Mesenchymal stem cell (in vitro differentiated cells and primary cell): ENCODE measurements at regions not wholly inside any gene's neighbourhood (a gene's known extent, or its start where the extent isn't known, plus 50 kb on each side); places are given as distances from the start of the nearest gene placed in this dataset.

Experiments
- DNase-seq: peaks from one replicate; pipeline ENCODE4 v3.0.0-alpha.2; 2013
- H2AFZ ChIP-seq: one replicate; pipeline ENCODE4 v1.6.1; 2013; ENCODE audit warnings: low read depth, mild to moderate bottlenecking, control low read depth, inconsistent platforms, low read length, moderate library complexity
- H2AK5ac ChIP-seq: 2 replicates; pipeline ENCODE4 v1.6.1; 2013; ENCODE audit warnings: low read length, moderate library complexity, mild to moderate bottlenecking, inconsistent platforms; ENCODE audit not compliant: severe bottlenecking
- H2BK120ac ChIP-seq: one replicate; pipeline ENCODE4 v1.6.1; 2013; ENCODE audit warnings: low read depth, mild to moderate bottlenecking, inconsistent platforms, low read length, moderate library complexity
- H2BK12ac ChIP-seq, 2 experiments: one replicate each; pipeline ENCODE4 v1.6.1; 2013; ENCODE audit warnings: inconsistent platforms in 2 of 2, low read length in 2 of 2, mild to moderate bottlenecking in 2 of 2, moderate library complexity in 2 of 2, control low read depth in 1 of 2
- H2BK15ac ChIP-seq: one replicate; pipeline ENCODE4 v1.6.1; 2013; ENCODE audit warnings: mild to moderate bottlenecking, low read depth, inconsistent platforms; ENCODE audit not compliant: poor library complexity, severe bottlenecking
- H2BK5ac ChIP-seq: 2 replicates; pipeline ENCODE4 v1.6.1; 2013; ENCODE audit warnings: low read depth, mild to moderate bottlenecking, low read length, control low read depth, inconsistent platforms; ENCODE audit not compliant: poor library complexity, severe bottlenecking
- H3K14ac ChIP-seq, 2 experiments: one replicate each; pipeline ENCODE4 v1.6.1; 2013; ENCODE audit warnings: inconsistent platforms in 2 of 2, low read length in 2 of 2, control low read depth in 1 of 2, mild to moderate bottlenecking in 1 of 2, moderate library complexity in 1 of 2
- H3K18ac ChIP-seq, 2 experiments: one replicate each; pipeline ENCODE4 v1.6.1; 2013; ENCODE audit warnings: inconsistent platforms in 2 of 2, low read length in 2 of 2, control low read depth in 1 of 2, low read depth in 1 of 2, mild to moderate bottlenecking in 1 of 2
- H3K23ac ChIP-seq, 2 experiments: one replicate each; pipeline ENCODE4 v1.6.1; 2013; ENCODE audit warnings: inconsistent platforms in 2 of 2, low read length in 2 of 2, mild to moderate bottlenecking in 2 of 2, moderate library complexity in 2 of 2, control low read depth in 1 of 2
- H3K27ac ChIP-seq: 2 replicates; pipeline ENCODE4 v1.5.1; 2013; ENCODE audit warnings: mild to moderate bottlenecking, moderate library complexity, low read length, control low read depth, inconsistent platforms; ENCODE audit not compliant: poor library complexity, severe bottlenecking
- H3K27me3 ChIP-seq, 2 experiments: 2 replicates each; pipeline versions ENCODE4 v1.6.1 to v1.7.0; 2013; ENCODE audit warnings: low read length in 2 of 2, mild to moderate bottlenecking in 2 of 2, moderate library complexity in 2 of 2, control low read depth in 1 of 2, inconsistent platforms in 1 of 2; ENCODE audit not compliant: control insufficient read depth in 1 of 2, insufficient read depth in 1 of 2
- H3K36me3 ChIP-seq, 2 experiments: 2 replicates each; pipeline versions ENCODE4 v1.6.1 to v1.7.0; 2013; ENCODE audit warnings: low read length in 2 of 2, control low read depth in 1 of 2, inconsistent platforms in 1 of 2, low read depth in 1 of 2, mild to moderate bottlenecking in 1 of 2; ENCODE audit not compliant: insufficient read depth in 2 of 2, control insufficient read depth in 1 of 2
- H3K4ac ChIP-seq, 2 experiments: one replicate each; pipeline ENCODE4 v1.6.1; 2013; ENCODE audit warnings: inconsistent platforms in 2 of 2, low read length in 2 of 2, mild to moderate bottlenecking in 2 of 2, moderate library complexity in 2 of 2, control low read depth in 1 of 2, low read depth in 1 of 2
- H3K4me1 ChIP-seq: 2 replicates; pipeline ENCODE4 v1.6.1; 2013; ENCODE audit warnings: low read depth, low read length, control low read depth; ENCODE audit not compliant: control insufficient read depth, insufficient read depth
- H3K4me2 ChIP-seq: 2 replicates; pipeline ENCODE4 v1.6.1; 2013; ENCODE audit warnings: low read length, mild to moderate bottlenecking, inconsistent platforms; ENCODE audit not compliant: poor library complexity, severe bottlenecking
- H3K4me3 ChIP-seq, 2 experiments: 2 replicates each; pipeline versions ENCODE4 v1.5.1 to v1.7.0; 2013; ENCODE audit warnings: low read length in 2 of 2, mild to moderate bottlenecking in 2 of 2, control low read depth in 1 of 2, low read depth in 1 of 2; ENCODE audit not compliant: insufficient read depth in 1 of 2
- H3K79me1 ChIP-seq: replicated peaks from 2 replicates; pipeline ENCODE4 v1.6.1; 2013; ENCODE audit warnings: mild to moderate bottlenecking, control low read depth, low read length, inconsistent platforms; ENCODE audit not compliant: poor library complexity, severe bottlenecking
- H3K9ac ChIP-seq: 2 replicates; pipeline ENCODE4 v1.7.0; 2013; ENCODE audit warnings: mild to moderate bottlenecking, low read length, moderate library complexity
- H3K9me3 ChIP-seq: 2 replicates; pipeline ENCODE4 v1.7.0; 2013; ENCODE audit warnings: mild to moderate bottlenecking, low read length; ENCODE audit not compliant: control insufficient read depth
- H4K8ac ChIP-seq: one replicate; pipeline ENCODE4 v1.6.1; 2013; ENCODE audit warnings: inconsistent platforms, mild to moderate bottlenecking, low read length, moderate library complexity
- H4K91ac ChIP-seq: one replicate; pipeline ENCODE4 v1.6.1; 2013; ENCODE audit warnings: mild to moderate bottlenecking, low read length, inconsistent platforms
- WGBS: methylation state at CpG from one replicate; pipeline ENCODE4 v1.1.7; 2013; ENCODE audit warnings: mixed read lengths; 5-methylcytosine and 5-hydroxymethylcytosine counted together

- no peak overlapping the region for H4K91ac ChIP-seq
- H2AK5ac ChIP-seq: no peak overlapping the region
- H2BK120ac ChIP-seq: no peak overlapping the region
- no peak overlapping the region for H2BK15ac ChIP-seq
- H3K4me3 ChIP-seq: no peak overlapping the region
- no peak overlapping the region for H2BK5ac ChIP-seq
- H3K9ac ChIP-seq: no peak overlapping the region
- no peak overlapping the region for H3K18ac ChIP-seq
- H3K27ac ChIP-seq: no peak overlapping the region
- no peak overlapping the region for H3K4ac ChIP-seq
- no peak overlapping the region for H2BK12ac ChIP-seq
- no peak overlapping the region for H3K14ac ChIP-seq
- peaks cover 17% of the 10 kb centered on the region for H3K9me3 ChIP-seq
- no peaks in the 10 kb centered on the region for H3K79me1 ChIP-seq
- H3K36me3 ChIP-seq: no peaks in the 10 kb centered on the region
- H3K4me1 ChIP-seq: no peaks in the 10 kb centered on the region
- no peak for DNase-seq
- H2AFZ ChIP-seq: no peak overlapping the region
- H3K27me3 ChIP-seq: no peaks in the 10 kb centered on the region
- no peak overlapping the region for H4K8ac ChIP-seq
- H3K23ac ChIP-seq: no peak overlapping the region
- WGBS: 43% methylated on average over 2 of the region's 2 CpGs
- H3K4me2 ChIP-seq: no peak overlapping the region
Measured at GRCh38 chr5:5623397-5623796, 200.9 kb downstream of the ICE1 start.

GRCh38 chr5:5622806-5623205 lies 200.3 kb downstream of the ICE1 start:
- no peak overlapping the region for H3K14ac ChIP-seq
- no peak overlapping the region for H2BK12ac ChIP-seq
- H3K23ac ChIP-seq: no peak overlapping the region
- no peak overlapping the region for H3K27ac ChIP-seq
- H2BK5ac ChIP-seq: no peak overlapping the region
- H2BK120ac ChIP-seq: no peak overlapping the region
- no peak overlapping the region for H4K8ac ChIP-seq
- H3K4ac ChIP-seq: no peak overlapping the region
- no peaks in the 10 kb centered on the region for H3K36me3 ChIP-seq
- H3K18ac ChIP-seq: no peak overlapping the region
- H2AK5ac ChIP-seq: no peak overlapping the region
- H3K79me1 ChIP-seq: no peaks in the 10 kb centered on the region
- no peak overlapping the region for H3K4me2 ChIP-seq
- H3K27me3 ChIP-seq: no peaks in the 10 kb centered on the region
- H3K9ac ChIP-seq: no peak overlapping the region
- H4K91ac ChIP-seq: no peak overlapping the region
- DNase-seq: no peak
- H2AFZ ChIP-seq: no peak overlapping the region
- H3K4me3 ChIP-seq: no peak overlapping the region
- H2BK15ac ChIP-seq: no peak overlapping the region
- H3K9me3 ChIP-seq: peaks cover 17% of the 10 kb centered on the region
- H3K4me1 ChIP-seq: no peaks in the 10 kb centered on the region

GRCh38 chr5:5619546-5619945 lies 197.1 kb downstream of the ICE1 start:
- 87% methylated on average over 3 of the region's 3 CpGs for WGBS
- no peak overlapping the region for H3K23ac ChIP-seq
- no peak overlapping the region for H3K27ac ChIP-seq

GRCh38 chr5:5617024-5617423 lies 194.5 kb downstream of the ICE1 start:
- Histone ChIP-seq H2BK5ac (no peak overlapping the region), H3K18ac (no peak overlapping the region), H4K91ac (no peak overlapping the region), H3K14ac (no peak overlapping the region), H4K8ac (no peak overlapping the region), H3K27me3 (no peaks in the 10 kb centered on the region), H3K9ac (no peak overlapping the region), H3K27ac (no peak overlapping the region), H3K79me1 (no peaks in the 10 kb centered on the region), H3K4me1 (no peaks in the 10 kb centered on the region), H3K4me3 (no peak overlapping the region), H3K9me3 (peaks cover 4% of the 10 kb centered on the region), H2AFZ (no peak overlapping the region), H3K23ac (no peak overlapping the region), H2AK5ac (no peak overlapping the region), H3K4me2 (no peak overlapping the region), H3K36me3 (no peaks in the 10 kb centered on the region), H2BK12ac (no peak overlapping the region), H2BK15ac (no peak overlapping the region), H3K4ac (no peak overlapping the region), H2BK120ac (no peak overlapping the region)
- DNase-seq: no peak

More at GRCh38 chr5:5619546-5619945, 197.1 kb downstream of the ICE1 start:
- Histone ChIP-seq H3K4me3 (no peak overlapping the region), H2BK5ac (no peak overlapping the region), H3K4me2 (no peak overlapping the region), H3K9ac (no peak overlapping the region), H3K27me3 (no peaks in the 10 kb centered on the region), H2BK120ac (no peak overlapping the region), H3K79me1 (no peaks in the 10 kb centered on the region), H4K91ac (no peak overlapping the region), H4K8ac (no peak overlapping the region), H2BK15ac (no peak overlapping the region), H3K36me3 (no peaks in the 10 kb centered on the region), H3K14ac (no peak overlapping the region), H3K18ac (no peak overlapping the region), H2AFZ (no peak overlapping the region), H3K9me3 (peaks cover 17% of the 10 kb centered on the region), H3K4me1 (no peaks in the 10 kb centered on the region), H2BK12ac (no peak overlapping the region), H2AK5ac (no peak overlapping the region), H3K4ac (no peak overlapping the region)
- no peak for DNase-seq
